ENCODE measurements at regions not wholly inside any gene's neighbourhood (a gene's known extent, or its start where the extent isn't known, plus 50 kb on each side); places are given as distances from the start of the nearest gene placed in this dataset.

DNA sequence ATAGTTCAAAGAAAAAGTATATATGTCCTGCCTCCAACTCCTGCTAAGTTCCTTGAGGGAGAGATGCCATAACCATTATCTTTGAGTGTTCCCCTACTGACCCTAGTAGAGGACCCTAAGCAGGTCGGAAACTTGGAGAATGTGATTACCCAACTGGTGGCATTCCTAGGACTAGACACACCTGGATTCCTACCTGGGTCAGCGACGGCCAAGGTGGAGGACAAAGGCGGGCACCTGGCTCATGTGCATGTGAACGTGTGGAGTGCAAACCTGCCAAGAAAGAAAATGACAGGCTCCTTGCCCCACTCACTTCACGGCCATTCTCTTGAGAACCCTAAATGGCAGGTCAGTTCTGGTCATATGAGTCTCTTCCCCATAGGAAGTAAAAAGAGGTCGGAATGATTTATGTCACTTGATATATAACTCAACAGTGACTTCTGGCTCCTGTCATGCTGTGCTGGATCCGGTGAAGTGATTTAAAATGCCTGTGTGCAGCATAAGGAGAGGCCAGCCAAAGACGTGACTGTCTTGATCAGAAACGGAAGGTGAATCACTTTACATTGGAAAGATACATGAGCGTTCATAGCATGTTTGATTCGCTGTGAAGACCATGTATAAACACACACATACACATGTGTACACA lies 371.6 kb downstream of the EIPR1 start:
- Histone ChIP-seq H3K4me1 (ENCODE audit: insufficient read depth) (no peaks in the 10 kb centered on the region), H3K27me3 (no peaks in the 10 kb centered on the region), H3K27ac (no peak overlapping the region), H4K20me1 (ENCODE audit: insufficient read depth, poor library complexity, severe bottlenecking) (no peaks in the 10 kb centered on the region), H3K4me2 (no peak overlapping the region), H2AFZ (no peak overlapping the region), H3K9me2 (replicated peaks; ENCODE audit: insufficient read depth) (no peaks in the 10 kb centered on the region), H3K36me3 (replicated peaks; ENCODE audit: insufficient read depth, low read depth) (no peaks in the 10 kb centered on the region), H3K4me3 (no peak overlapping the region), H3K79me2 (no peaks in the 10 kb centered on the region), H3K9me3 (ENCODE audit: low read depth) (no peaks in the 10 kb centered on the region)
- WGBS (ENCODE audit: low lambda C conversion rate, missing lambda C conversion rate), result 87% methylated on average over 12 of the region's 12 CpGs
- no peak for DNase-seq (ENCODE audit: low spot score)
- TF ChIP-seq EZH2 (IDR thresholded peaks at IDR 0.05; ENCODE audit: borderline replicate concordance) (no peak), CTCF (IDR thresholded peaks at IDR 0.05; ENCODE audit: poor library complexity) (no peak), EZH2phosphoT487 (IDR thresholded peaks at IDR 0.05; ENCODE audit: low read depth, severe bottlenecking, unreplicated experiment) (no peak)

GRCh38 chr2:3001615-3002560 lies 375.7 kb downstream of the EIPR1 start:
- 65% methylated on average over 18 of the region's 18 CpGs for WGBS (ENCODE audit: low lambda C conversion rate, missing lambda C conversion rate)
- no peak overlapping the region for H3K27ac ChIP-seq

DNA sequence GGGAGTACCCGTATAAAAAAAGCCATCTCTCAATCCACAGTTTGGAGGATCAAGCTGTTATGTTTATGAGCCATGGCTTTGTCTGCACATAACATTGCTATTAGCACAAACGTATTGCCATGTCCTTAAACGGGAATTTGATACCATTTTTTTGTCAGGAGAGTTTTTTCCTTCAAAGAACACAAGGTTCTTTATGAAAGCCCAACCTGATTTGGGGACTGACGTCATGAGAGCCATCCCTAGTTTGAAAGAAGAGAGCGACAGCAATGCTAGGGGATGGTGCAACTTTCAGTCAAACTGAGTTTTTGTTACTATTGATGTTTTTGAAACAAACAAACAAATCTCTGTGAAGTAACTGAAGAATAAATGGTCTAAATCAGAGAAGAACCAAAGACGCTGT lies 376.6 kb downstream of the EIPR1 start:
- Histone ChIP-seq H3K4me2 (no peak overlapping the region), H3K27ac (no peak overlapping the region)
- WGBS (ENCODE audit: low lambda C conversion rate, missing lambda C conversion rate), result 68% methylated on average over 6 of the region's 6 CpGs

More at GRCh38 chr2:3001615-3002560, 375.7 kb downstream of the EIPR1 start:
- no peak overlapping the region for H3K4me2 ChIP-seq
- H3K36me3 ChIP-seq (replicated peaks; ENCODE audit: insufficient read depth, low read depth), result no peaks in the 10 kb centered on the region
- H4K20me1 ChIP-seq (ENCODE audit: insufficient read depth, poor library complexity, severe bottlenecking), result no peaks in the 10 kb centered on the region
- peak; percentile 16 for DNase-seq (ENCODE audit: low spot score)
- no peaks in the 10 kb centered on the region for H3K27me3 ChIP-seq
- H3K9me3 ChIP-seq (ENCODE audit: low read depth), result no peaks in the 10 kb centered on the region
- no peak overlapping the region for H2AFZ ChIP-seq
- TF ChIP-seq CTCF (IDR thresholded peaks at IDR 0.05; ENCODE audit: poor library complexity), result peak; percentile 34
- no peak for TF ChIP-seq EZH2 (IDR thresholded peaks at IDR 0.05; ENCODE audit: borderline replicate concordance)
- no peaks in the 10 kb centered on the region for H3K9me2 ChIP-seq (replicated peaks; ENCODE audit: insufficient read depth)
- no peaks in the 10 kb centered on the region for H3K79me2 ChIP-seq
- H3K4me3 ChIP-seq, result no peak overlapping the region
- H3K4me1 ChIP-seq (ENCODE audit: insufficient read depth), result no peaks in the 10 kb centered on the region

More for the DNA sequence above, 376.6 kb downstream of the EIPR1 start:
- Histone ChIP-seq H3K36me3 (replicated peaks; ENCODE audit: insufficient read depth, low read depth) (no peaks in the 10 kb centered on the region), H3K4me3 (no peak overlapping the region), H3K27me3 (no peaks in the 10 kb centered on the region), H3K9me2 (replicated peaks; ENCODE audit: insufficient read depth) (no peaks in the 10 kb centered on the region), H4K20me1 (ENCODE audit: insufficient read depth, poor library complexity, severe bottlenecking) (no peaks in the 10 kb centered on the region), H3K79me2 (no peaks in the 10 kb centered on the region), H3K9me3 (ENCODE audit: low read depth) (no peaks in the 10 kb centered on the region), H2AFZ (no peak overlapping the region), H3K4me1 (ENCODE audit: insufficient read depth) (no peaks in the 10 kb centered on the region)
- DNase-seq (ENCODE audit: low spot score), result no peak
- TF ChIP-seq CTCF (IDR thresholded peaks at IDR 0.05; ENCODE audit: poor library complexity) (no peak), EZH2phosphoT487 (IDR thresholded peaks at IDR 0.05; ENCODE audit: low read depth, severe bottlenecking, unreplicated experiment) (no peak), EZH2 (IDR thresholded peaks at IDR 0.05; ENCODE audit: borderline replicate concordance) (no peak)
